Endothelial cell of umbilical vein (primary cell): ENCODE measurements at regions not wholly inside any gene's neighbourhood (a gene's known extent, or its start where the extent isn't known, plus 50 kb on each side); places are given as distances from the start of the nearest gene placed in this dataset.
A peak's percentile ranks its signal among the peaks of the same experiment; 100 is the strongest.

Source experiments
- BruUV-seq: library from RNA; stranded (reverse); fragments of 400-500 nt; replicated peaks from 2 replicates; lab custom pipeline; 2021; lab: Mats Ljungman, UMichigan
- CTCF ChIA-PET: fragments of 300-600, 350-600 bp; sonication (Branson Sonifier 250); formaldehyde crosslinking; loops from one replicate; lab custom pipeline; 2021; ENCODE audit warnings: antibody characterized with exemption, inconsistent platforms; lab: Charles Lee
- POLR2A ChIA-PET: fragments of 300-600, 350-600 bp; sonication (Branson Sonifier 250); formaldehyde crosslinking; loops from one replicate; lab custom pipeline; 2021; ENCODE audit warnings: antibody characterized with exemption, inconsistent platforms; lab: Charles Lee
- DNase-seq: peaks from one replicate; pipeline ENCODE4 v3.0.0-alpha.2; 2011; ENCODE audit warnings: low read depth, low spot score
- FAIRE-seq: peaks from 2 replicates; lab custom pipeline; 2011; peaks lifted over from hg19 to GRCh38; lab: Jason Lieb, UNC
- H2AFZ ChIP-seq: 2 replicates; pipeline ENCODE4 v1.6.0; 2012; ENCODE audit warnings: low read depth, low read length, control low read depth, inconsistent platforms
- H3K27ac ChIP-seq: 2 replicates; pipeline ENCODE4 v1.5.1; 2011; ENCODE audit warnings: low read depth, mild to moderate bottlenecking, control low read depth, low read length, moderate library complexity; ENCODE audit not compliant: insufficient read depth
- H3K27me3 ChIP-seq, 2 experiments: 2 replicates each; pipeline versions ENCODE4 v1.6.0 to v1.6.1; 2011; ENCODE audit warnings: low read length in 2 of 2, mixed read lengths in 1 of 2; ENCODE audit not compliant: control insufficient read depth in 2 of 2, insufficient read depth in 2 of 2
- H3K36me3 ChIP-seq, 2 experiments: 2 replicates in 1 of 2; 3 replicates in 1 of 2; pipeline ENCODE4 v1.5.1; 2011; ENCODE audit warnings: low read length in 2 of 2, mild to moderate bottlenecking in 1 of 2, moderate library complexity in 1 of 2; ENCODE audit not compliant: control insufficient read depth in 2 of 2, insufficient read depth in 2 of 2; ENCODE audit errors: extremely low read depth in 1 of 2
- H3K4me1 ChIP-seq: 3 replicates; pipeline ENCODE4 v1.5.1; 2011; ENCODE audit warnings: mild to moderate bottlenecking, low read length; ENCODE audit not compliant: control insufficient read depth, insufficient read depth; ENCODE audit errors: extremely low read depth
- H3K4me2 ChIP-seq: 2 replicates; pipeline ENCODE4 v1.6.1; 2011; ENCODE audit warnings: low read length, control low read depth, mixed read lengths; ENCODE audit not compliant: insufficient read depth
- H3K4me3 ChIP-seq, 3 experiments: fragments of 200-600 bp in 1 of 3; sonication (generic), shearing (Covaris generic) in 1 of 3; replicated peaks in 1 of 3; 2 replicates each; pipeline ENCODE4 v1.5.1; 2011 to 2016; ENCODE audit warnings: control low read depth in 3 of 3, low read length in 3 of 3, mild to moderate bottlenecking in 2 of 3, inconsistent platforms in 1 of 3, low read depth in 1 of 3, moderate library complexity in 1 of 3; ENCODE audit not compliant: insufficient read depth in 1 of 3
- H3K79me2 ChIP-seq: 2 replicates; pipeline ENCODE4 v1.6.0; 2012; ENCODE audit warnings: low read length, inconsistent platforms; ENCODE audit not compliant: control insufficient read depth, insufficient read depth
- H3K9ac ChIP-seq: replicated peaks from 2 replicates; pipeline ENCODE3; 2011; ENCODE audit warnings: low read length, control low read depth; ENCODE audit not compliant: insufficient read depth; ENCODE audit errors: extremely low read depth
- H3K9me1 ChIP-seq: replicated peaks from 3 replicates; pipeline ENCODE4 v1.6.0; 2011; ENCODE audit warnings: mild to moderate bottlenecking, low read length; ENCODE audit not compliant: control insufficient read depth, insufficient read depth; ENCODE audit errors: extremely low read depth
- H3K9me3 ChIP-seq: replicated peaks from 2 replicates; pipeline ENCODE4 v1.5.1; 2012; ENCODE audit warnings: low read length, inconsistent platforms; ENCODE audit not compliant: control insufficient read depth, insufficient read depth
- H4K20me1 ChIP-seq: replicated peaks from 2 replicates; pipeline ENCODE3; 2011; ENCODE audit warnings: mild to moderate bottlenecking, low read length; ENCODE audit not compliant: control insufficient read depth, insufficient read depth; ENCODE audit errors: extremely low read depth
- CTCF ChIP-seq, 2 donors: IDR thresholded peaks; 1 replicate in 1 of 2; 2 replicates in 1 of 2; pipeline ENCODE4 v1.5.1; 2011; ENCODE audit warnings: low read length in 2 of 2, mild to moderate bottlenecking in 2 of 2, moderate library complexity in 2 of 2, control low read depth in 1 of 2, inconsistent platforms in 1 of 2, low read depth in 1 of 2; ENCODE audit not compliant: insufficient read depth in 1 of 2; ENCODE audit errors: extremely low read depth in 1 of 2
- EZH2 ChIP-seq: IDR thresholded peaks from 2 replicates; pipeline ENCODE4 v1.6.1; 2012; ENCODE audit warnings: borderline replicate concordance, low read depth, mild to moderate bottlenecking, moderate library complexity, low read length, inconsistent platforms; ENCODE audit not compliant: severe bottlenecking
- FOS ChIP-seq: IDR thresholded peaks from 2 replicates; pipeline ENCODE4 v1.6.1; 2011; ENCODE audit warnings: mild to moderate bottlenecking, low read length, moderate library complexity, borderline replicate concordance; ENCODE audit not compliant: insufficient read depth
- GATA2 ChIP-seq: IDR thresholded peaks from 2 replicates; pipeline ENCODE4 v1.7.0; 2011; ENCODE audit warnings: low read depth, mild to moderate bottlenecking, moderate library complexity, mixed read lengths, low read length; ENCODE audit not compliant: insufficient read length, insufficient read depth
- JUN ChIP-seq: IDR thresholded peaks from 2 replicates; pipeline ENCODE4 v1.6.1; 2011; ENCODE audit warnings: borderline replicate concordance, low read depth; ENCODE audit not compliant: insufficient read length, insufficient read depth
- MAX ChIP-seq: IDR thresholded peaks from 2 replicates; pipeline ENCODE4 v1.6.1; 2011; ENCODE audit not compliant: insufficient read depth, insufficient read length
- POLR2A ChIP-seq: IDR thresholded peaks from 2 replicates; pipeline ENCODE4 v1.6.1; 2012; ENCODE audit warnings: low read depth, mild to moderate bottlenecking, control low read depth, low read length
- dilution Hi-C: fragments of 300-500 bp; cut with MboI; formaldehyde crosslinking; loops from one replicate; pipeline ENCODE4 v1.15.0; 2019; ENCODE audit warnings: low sequenced_read_pairs; ENCODE audit not compliant: extremely low pct_ligation_motif_present
- intact Hi-C: fragments of 100-400 bp; cut with micrococcal nuclease; formaldehyde crosslinking; loops from one replicate; pipeline ENCODE4 v1.10.0; 2022

- BruUV-seq, result no TSS peak
- TF ChIP-seq GATA2, result no peak
- DNase-seq, result no peak
- Histone ChIP-seq H3K9ac (no peak overlapping the region), H3K9me3 (no peaks in the 10 kb centered on the region), H3K27me3 (no peaks in the 10 kb centered on the region), H3K27ac (no peak overlapping the region), H4K20me1 (no peaks in the 10 kb centered on the region), H3K4me2 (no peak overlapping the region), H3K9me1 (no peaks in the 10 kb centered on the region), H2AFZ (no peak overlapping the region), H3K4me3 (no peak overlapping the region), H3K36me3 (no peaks in the 10 kb centered on the region), H3K4me1 (no peaks in the 10 kb centered on the region), H3K79me2 (no peaks in the 10 kb centered on the region)
- intact Hi-C loops, result no loop called here
- dilution Hi-C loops, result no loop called here
- ChIA-PET CTCF (interaction anchor here (1.2 kb wide), 1 partner anchor 9 kb away, joined by 4 read pairs; no protein-coding TSS in a partner anchor), POLR2A (no interaction called here)
- peak; percentile 35 for FAIRE-seq
Observed at GRCh38 chr6:1461207-1461606, 71.8 kb downstream of the FOXF2 start.

GRCh38 chr6:1461736-1462135 lies 72.4 kb downstream of the FOXF2 start:
- intact Hi-C loops (no loop called here), dilution Hi-C loops (no loop called here)
- BruUV-seq, result no TSS peak
- Histone ChIP-seq H3K36me3 (no peaks in the 10 kb centered on the region), H3K9ac (no peak overlapping the region), H3K9me3 (no peaks in the 10 kb centered on the region), H3K27me3 (no peaks in the 10 kb centered on the region), H3K4me2 (no peak overlapping the region), H4K20me1 (no peaks in the 10 kb centered on the region), H3K9me1 (no peaks in the 10 kb centered on the region), H3K79me2 (no peaks in the 10 kb centered on the region), H3K27ac (no peak overlapping the region), H3K4me1 (no peaks in the 10 kb centered on the region), H2AFZ (no peak overlapping the region), H3K4me3 (no peak overlapping the region)
- TF ChIP-seq POLR2A (no peak), MAX (no peak), EZH2 (no peak), JUN (no peak), FOS (no peak), GATA2 (no peak), CTCF (IDR thresholded peaks at IDR 0.05; ENCODE audit: extremely low read depth in 1 of 2, insufficient read depth in 1 of 2, low read depth in 1 of 2, low read length in 2 of 2) (no peak)
- POLR2A ChIA-PET, result no interaction called here
- FAIRE-seq (peak; percentile 56), DNase-seq (no peak)
- CTCF ChIA-PET, result no interaction called here
